GM04503 (cell line): ENCODE measurements at regions not wholly inside any gene's neighbourhood (a gene's known extent, or its start where the extent isn't known, plus 50 kb on each side); places are given as distances from the start of the nearest gene placed in this dataset.

Experiments
- DNase-seq: peaks from one replicate; pipeline ENCODE4 v3.0.0-alpha.2; 2012; ENCODE audit warnings: low read depth

- DNase-seq: no peak
These were observed 140.8 kb upstream of the TSC22D2 start for GRCh38 chr3:150267288-150267687.

GRCh38 chr3:150265305-150265704, 142.8 kb upstream of the TSC22D2 start:
- DNase-seq: no peak

- no peak for DNase-seq
These were observed 143.4 kb upstream of the TSC22D2 start for GRCh38 chr3:150264561-150265279.

GRCh38 chr3:150261958-150262357, 146.1 kb upstream of the TSC22D2 start:
- DNase-seq: no peak

GRCh38 chr3:150261418-150261817, 146.7 kb upstream of the TSC22D2 start:
- no peak for DNase-seq

- DNase-seq: no peak
These were observed 147.7 kb upstream of the TSC22D2 start for GRCh38 chr3:150260398-150260710.

GRCh38 chr3:150259526-150260397, 148.3 kb upstream of the TSC22D2 start:
- no peak for DNase-seq

- DNase-seq: no peak
These were observed 151.3 kb upstream of the TSC22D2 start for GRCh38 chr3:150256782-150257181.

GRCh38 chr3:150256318-150256717, 151.8 kb upstream of the TSC22D2 start:
- DNase-seq: no peak

- DNase-seq: no peak
These were observed 152.3 kb upstream of the TSC22D2 start for GRCh38 chr3:150255826-150256225.

GRCh38 chr3:150255413-150255812, 152.7 kb upstream of the TSC22D2 start:
- DNase-seq: no peak

GRCh38 chr3:150254309-150254708, 153.8 kb upstream of the TSC22D2 start:
- DNase-seq: no peak

- DNase-seq: no peak
These were observed 154.5 kb upstream of the TSC22D2 start for GRCh38 chr3:150253622-150254021.

- DNase-seq: peak; percentile 66
These were observed 155.6 kb upstream of the TSC22D2 start for GRCh38 chr3:150252462-150252861.

- DNase-seq: no peak
These were observed 156.7 kb upstream of the TSC22D2 start for GRCh38 chr3:150251187-150252062.

- DNase-seq: no peak
These were observed 158.2 kb upstream of the TSC22D2 start for GRCh38 chr3:150249779-150250470.

GRCh38 chr3:150248888-150249681, 159.0 kb upstream of the TSC22D2 start:
- DNase-seq: no peak

GRCh38 chr3:150248116-150248887, 159.8 kb upstream of the TSC22D2 start:
- peak; percentile 73 for DNase-seq

- DNase-seq: no peak
These were observed 160.7 kb upstream of the TSC22D2 start for GRCh38 chr3:150247441-150247840.

- DNase-seq: no peak
These were observed 164.6 kb upstream of the TSC22D2 start for GRCh38 chr3:150243466-150243865.
